H9 (cell line): ENCODE measurements at regions not wholly inside any gene's neighbourhood (a gene's known extent, or its start where the extent isn't known, plus 50 kb on each side); places are given as distances from the start of the nearest gene placed in this dataset.

Experiments
- DNase-seq: peaks from one replicate; pipeline ENCODE4 v3.0.0-alpha.2; 2017
- H2AFZ ChIP-seq: one replicate; pipeline ENCODE4 v1.6.1; 2013; ENCODE audit warnings: mild to moderate bottlenecking, low read length, control low read depth, moderate library complexity
- H2AK5ac ChIP-seq: 2 replicates; pipeline ENCODE4 v1.6.1; 2013; ENCODE audit warnings: low read length, control low read depth, mixed read lengths; ENCODE audit not compliant: insufficient read length
- H2BK120ac ChIP-seq: one replicate; pipeline ENCODE4 v1.6.1; 2013; ENCODE audit warnings: low read depth, mild to moderate bottlenecking, low read length, control low read depth, inconsistent platforms; ENCODE audit not compliant: poor library complexity, severe bottlenecking
- H2BK12ac ChIP-seq: 2 replicates; pipeline ENCODE4 v1.6.1; 2013; ENCODE audit warnings: low read length, control low read depth, mixed read lengths, low read depth; ENCODE audit not compliant: insufficient read length
- H2BK15ac ChIP-seq: 2 replicates; pipeline ENCODE4 v1.6.1; 2013; ENCODE audit warnings: low read depth, low read length, control low read depth
- H2BK20ac ChIP-seq: one replicate; pipeline ENCODE4 v1.6.1; 2013; ENCODE audit warnings: low read depth, mild to moderate bottlenecking, low read length, control low read depth, inconsistent platforms; ENCODE audit not compliant: poor library complexity, severe bottlenecking
- H2BK5ac ChIP-seq: 2 replicates; pipeline ENCODE4 v1.6.1; 2013; ENCODE audit warnings: low read length, control low read depth, mixed read lengths; ENCODE audit not compliant: insufficient read length
- H3K14ac ChIP-seq: 2 replicates; pipeline ENCODE4 v1.6.1; 2013; ENCODE audit warnings: low read length, control low read depth; ENCODE audit not compliant: insufficient read depth
- H3K18ac ChIP-seq: 2 replicates; pipeline ENCODE4 v1.6.1; 2013; ENCODE audit warnings: low read depth, mild to moderate bottlenecking, mixed read lengths, low read length, control low read depth; ENCODE audit not compliant: insufficient read length
- H3K23ac ChIP-seq: 2 replicates; pipeline ENCODE4 v1.6.1; 2013; ENCODE audit warnings: low read length, control low read depth, mixed read lengths, low read depth; ENCODE audit not compliant: insufficient read length
- H3K23me2 ChIP-seq: 2 replicates; pipeline ENCODE4 v1.6.1; 2013; ENCODE audit warnings: low read depth, mild to moderate bottlenecking, mixed read lengths, low read length, control low read depth; ENCODE audit not compliant: insufficient read length, poor library complexity, severe bottlenecking
- H3K27ac ChIP-seq: 2 replicates; pipeline ENCODE4 v1.5.1; 2013; ENCODE audit warnings: low read length, control low read depth, mixed read lengths, low read depth; ENCODE audit not compliant: insufficient read length
- H3K27me3 ChIP-seq: 2 replicates; pipeline ENCODE4 v1.6.1; 2013; ENCODE audit warnings: low read length, control low read depth, inconsistent platforms; ENCODE audit not compliant: insufficient read depth
- H3K4ac ChIP-seq: 2 replicates; pipeline ENCODE4 v1.6.1; 2013; ENCODE audit warnings: low read depth, mild to moderate bottlenecking, control low read depth, inconsistent platforms, low read length, moderate library complexity
- H3K4me1 ChIP-seq: 2 replicates; pipeline ENCODE4 v1.6.1; 2013; ENCODE audit warnings: low read length, control low read depth, inconsistent platforms; ENCODE audit not compliant: insufficient read depth
- H3K4me2 ChIP-seq: 2 replicates; pipeline ENCODE4 v1.6.1; 2013; ENCODE audit warnings: low read length, control low read depth, mixed read lengths; ENCODE audit not compliant: insufficient read length, insufficient read depth
- H3K56ac ChIP-seq: 2 replicates; pipeline ENCODE4 v1.6.1; 2013; ENCODE audit warnings: low read depth, mild to moderate bottlenecking, mixed read lengths, low read length, control low read depth; ENCODE audit not compliant: insufficient read length
- H3K79me1 ChIP-seq: 2 replicates; pipeline ENCODE4 v1.6.1; 2013; ENCODE audit warnings: low read depth, mild to moderate bottlenecking, moderate library complexity, low read length, control low read depth, inconsistent platforms; ENCODE audit not compliant: insufficient read depth, poor library complexity, severe bottlenecking
- H3K79me2 ChIP-seq: 2 replicates; pipeline ENCODE4 v1.6.1; 2013; ENCODE audit warnings: low read length, control low read depth, inconsistent platforms; ENCODE audit not compliant: insufficient read depth
- H3K9ac ChIP-seq: 2 replicates; pipeline ENCODE4 v1.6.1; 2013; ENCODE audit warnings: low read length, control low read depth, mixed read lengths; ENCODE audit not compliant: insufficient read length; ENCODE audit errors: extremely low read depth
- H3K9me3 ChIP-seq: one replicate; pipeline ENCODE4 v1.6.1; 2013; ENCODE audit warnings: low read depth, low read length, inconsistent platforms; ENCODE audit not compliant: control insufficient read depth
- H3T11ph ChIP-seq: one replicate; pipeline ENCODE4 v1.6.1; 2013; ENCODE audit warnings: mild to moderate bottlenecking, low read length, control low read depth, inconsistent platforms
- H4K20me1 ChIP-seq: one replicate; pipeline ENCODE4 v1.6.1; 2013; ENCODE audit not compliant: control insufficient read depth, insufficient read length, insufficient read depth
- H4K5ac ChIP-seq: 2 replicates; pipeline ENCODE4 v1.6.1; 2013; ENCODE audit warnings: low read depth, mild to moderate bottlenecking, mixed read lengths, low read length, control low read depth; ENCODE audit not compliant: insufficient read length
- H4K8ac ChIP-seq: replicated peaks from 2 replicates; pipeline ENCODE4 v1.6.1; 2013; ENCODE audit warnings: low read length, control low read depth, mixed read lengths, low read depth; ENCODE audit not compliant: insufficient read length
- H4K91ac ChIP-seq: 2 replicates; pipeline ENCODE4 v1.6.1; 2013; ENCODE audit warnings: low read depth, mild to moderate bottlenecking, moderate library complexity, mixed read lengths, low read length, control low read depth; ENCODE audit not compliant: insufficient read length
- H3K27ac Mint-ChIP-seq, 3 experiments: 2 replicates in 2 of 3; 3 replicates in 1 of 3; pipeline ENCODE4 v1.8.0; 2020 to 2021; ENCODE audit warnings: mixed read lengths in 3 of 3, mild to moderate bottlenecking in 1 of 3, moderate library complexity in 1 of 3
- H3K27me3 Mint-ChIP-seq: 2 replicates; pipeline ENCODE4 v1.8.0; 2021; ENCODE audit warnings: low read depth, mild to moderate bottlenecking, moderate library complexity, mixed read lengths
- H3K36me3 Mint-ChIP-seq, 3 experiments: 2 replicates in 2 of 3; 3 replicates in 1 of 3; pipeline ENCODE4 v1.8.0; 2020 to 2021; ENCODE audit warnings: low read depth in 3 of 3, mixed read lengths in 3 of 3; ENCODE audit not compliant: insufficient read depth in 1 of 3
- H3K4me1 Mint-ChIP-seq, 2 experiments: 2 replicates each; pipeline ENCODE4 v1.8.0; 2020; ENCODE audit warnings: mixed read lengths in 2 of 2
- H3K4me3 Mint-ChIP-seq, 2 experiments: 2 replicates in 1 of 2; 3 replicates in 1 of 2; pipeline ENCODE4 v1.8.0; 2020 to 2021; ENCODE audit warnings: mild to moderate bottlenecking in 2 of 2, mixed read lengths in 2 of 2, moderate library complexity in 1 of 2
- H3K9me3 Mint-ChIP-seq, 2 experiments: 2 replicates in 1 of 2; 3 replicates in 1 of 2; pipeline ENCODE4 v1.8.0; 2020; ENCODE audit warnings: mild to moderate bottlenecking in 2 of 2, mixed read lengths in 2 of 2, moderate library complexity in 1 of 2
- CTCF ChIP-seq: fragments of 200-600 bp; sonication (generic); conservative IDR thresholded peaks from 3 replicates; pipeline ENCODE4 v1.8.0; 2021; ENCODE audit warnings: antibody characterized with exemption, mild to moderate bottlenecking
- WGBS: extraction: QIAGEN DNeasy Blood & Tissue Kit; methylation state at CpG from one replicate; pipeline ENCODE4 v1.1.7; 2013; ENCODE audit warnings: missing lambda C conversion rate, low lambda C conversion rate, mixed read lengths; ENCODE audit not compliant: insufficient read length; ENCODE audit errors: extremely low coverage; 5-methylcytosine and 5-hydroxymethylcytosine counted together

- no peak overlapping the region for H4K8ac ChIP-seq
- H2BK12ac ChIP-seq, result no peak overlapping the region
- Mint-ChIP-seq H3K27ac (no peak overlapping the region), H3K4me3 (no peak overlapping the region), H3K36me3 (no peaks in the 10 kb centered on the region), H3K4me1 (no peaks in the 10 kb centered on the region), H3K9me3 (no peaks in the 10 kb centered on the region), H3K27me3 (no peaks in the 10 kb centered on the region)
- H3K27ac ChIP-seq, result no peak overlapping the region
- H3K14ac ChIP-seq, result no peak overlapping the region
- no peak overlapping the region for H2BK120ac ChIP-seq
- H3K18ac ChIP-seq, result no peak overlapping the region
- no peak overlapping the region for H3K56ac ChIP-seq
- H3K23ac ChIP-seq, result no peak overlapping the region
- no peak overlapping the region for H3K9ac ChIP-seq
- H3K79me2 ChIP-seq, result no peaks in the 10 kb centered on the region
- no peak for TF ChIP-seq CTCF
- no peak overlapping the region for H3T11ph ChIP-seq
- no peaks in the 10 kb centered on the region for H3K27me3 ChIP-seq
- no CpG with 5 or more reads among the region's 6 CpGs for WGBS
- no peak overlapping the region for H2AK5ac ChIP-seq
- no peak overlapping the region for H2AFZ ChIP-seq
- H4K91ac ChIP-seq, result no peak overlapping the region
- no peak overlapping the region for H3K4me2 ChIP-seq
- no peaks in the 10 kb centered on the region for H3K4me1 ChIP-seq
- no peak overlapping the region for H2BK20ac ChIP-seq
- H3K23me2 ChIP-seq, result no peaks in the 10 kb centered on the region
- no peak overlapping the region for H4K5ac ChIP-seq
- H3K79me1 ChIP-seq, result no peaks in the 10 kb centered on the region
- H2BK15ac ChIP-seq, result no peak overlapping the region
- no peak for DNase-seq
- H4K20me1 ChIP-seq, result no peaks in the 10 kb centered on the region
- H3K9me3 ChIP-seq, result no peaks in the 10 kb centered on the region
- H3K4ac ChIP-seq, result no peak overlapping the region
- H2BK5ac ChIP-seq, result no peak overlapping the region
These were observed 700.6 kb upstream of the PITX2 start for GRCh38 chr4:111323496-111323895.
